Activated B cell treated with CpG ODN at 0.5 μM for 24 hours (primary cell): ENCODE measurements at regions not wholly inside any gene's neighbourhood (a gene's known extent, or its start where the extent isn't known, plus 50 kb on each side); places are given as distances from the start of the nearest gene placed in this dataset.

Experiments
- ATAC-seq: fragments of 200-7000 bp; cut with Tn5 transposase; one replicate; pipeline ENCODE4 v1.10.0; 2021; ENCODE audit warnings: low read depth, mild to moderate bottlenecking, moderate library complexity
- CTCF ChIA-PET: fragments of 350-600 bp; sonication (Branson Sonifier 250); formaldehyde crosslinking; loops from one replicate; lab custom pipeline; 2021; ENCODE audit warnings: antibody characterized with exemption; lab: Charles Lee
- POLR2A ChIA-PET: fragments of 350-600 bp; sonication (Branson Sonifier 250); formaldehyde crosslinking; loops from one replicate; lab custom pipeline; 2021; ENCODE audit warnings: antibody characterized with exemption; lab: Charles Lee
- DNase-seq: peaks from one replicate; pipeline ENCODE4 v3.0.0; 2022
- H3K27ac Mint-ChIP-seq: one replicate; pipeline ENCODE4 v1.8.0; 2020; ENCODE audit warnings: mixed read lengths
- H3K27me3 Mint-ChIP-seq: one replicate; pipeline ENCODE4 v1.8.0; 2021; ENCODE audit warnings: mixed read lengths
- H3K36me3 Mint-ChIP-seq: one replicate; pipeline ENCODE4 v1.8.0; 2021; ENCODE audit warnings: low read depth, mixed read lengths
- H3K4me1 Mint-ChIP-seq: one replicate; pipeline ENCODE4 v1.8.0; 2021; ENCODE audit warnings: mixed read lengths
- H3K4me3 Mint-ChIP-seq: one replicate; pipeline ENCODE4 v1.8.0; 2020; ENCODE audit warnings: mild to moderate bottlenecking, mixed read lengths
- H3K9me3 Mint-ChIP-seq: one replicate; pipeline ENCODE4 v1.8.0; 2020; ENCODE audit warnings: mixed read lengths
- intact Hi-C: fragments of 100-400 bp; cut with micrococcal nuclease; formaldehyde crosslinking; loops from one replicate; pipeline ENCODE4 v1.15.1; 2024
- TF ChIP-seq, protein P1 (sequence below): fragments of 200-600 bp; IDR thresholded peaks from one replicate; pipeline ENCODE4 v1.8.0; 2022; ENCODE audit warnings: antibody characterized with exemption, mild to moderate bottlenecking

DNA sequence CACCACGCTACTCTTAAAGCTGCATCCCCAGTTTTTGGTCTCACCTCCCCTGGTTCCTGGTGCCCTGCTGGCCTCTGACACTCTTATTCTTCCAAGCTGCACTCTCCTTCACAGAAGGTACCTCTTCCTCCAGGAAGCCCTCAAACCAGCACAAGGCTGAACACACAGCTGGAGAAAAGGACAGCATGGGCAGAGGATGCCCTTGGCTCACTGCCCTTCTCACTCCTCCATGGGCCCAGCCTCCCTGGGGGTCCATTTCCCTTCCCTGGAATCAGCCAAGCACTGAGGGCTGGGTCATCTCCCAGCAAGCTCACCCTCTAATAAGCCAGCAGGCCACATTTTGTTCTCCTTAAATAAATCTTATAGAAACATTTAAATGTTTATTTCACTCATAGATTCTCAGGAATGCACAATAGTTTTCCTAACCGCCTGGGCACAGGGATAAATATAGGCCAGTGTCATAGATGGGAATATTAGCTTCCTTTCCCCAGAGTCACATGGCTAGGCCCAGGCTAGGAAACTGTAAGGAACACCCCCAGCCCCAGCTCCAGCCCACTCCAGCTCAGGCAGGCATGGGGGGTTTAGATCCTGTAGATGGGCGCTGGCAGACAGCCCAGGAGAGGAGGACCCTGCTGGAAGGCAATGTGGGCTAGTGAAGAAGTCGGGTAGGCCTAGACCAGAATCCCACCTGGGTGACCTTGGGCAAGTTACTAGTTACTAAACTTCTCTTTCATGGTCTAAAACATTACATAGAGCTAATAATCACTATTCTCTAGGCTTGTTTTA, 51.5 kb downstream of the IRAG1 start:
- Mint-ChIP-seq H3K27me3 (no peaks in the 10 kb centered on the region), H3K27ac (peak overlapping the region; percentile 96), H3K9me3 (no peaks in the 10 kb centered on the region), H3K36me3 (peaks cover under 1% of the 10 kb centered on the region), H3K4me3 (peak overlapping the region; percentile 62), H3K4me1 (peaks cover 82% of the 10 kb centered on the region)
- ChIA-PET CTCF (interaction anchor here (0.8 to 2.8 kb wide), 2 partner anchors 14 to 101 kb away, joined by 3 to 11 read pairs; partner anchors contain the start of gene RNF141), POLR2A (interaction anchor here (0.6 to 3.5 kb wide), 16 partner anchors 10 to 1182 kb away, joined by 3 to 20 read pairs (median 4); partner anchors contain the start of genes RNF141 and ZNF143)
- no peak for DNase-seq
- TF ChIP-seq, protein P1, sequence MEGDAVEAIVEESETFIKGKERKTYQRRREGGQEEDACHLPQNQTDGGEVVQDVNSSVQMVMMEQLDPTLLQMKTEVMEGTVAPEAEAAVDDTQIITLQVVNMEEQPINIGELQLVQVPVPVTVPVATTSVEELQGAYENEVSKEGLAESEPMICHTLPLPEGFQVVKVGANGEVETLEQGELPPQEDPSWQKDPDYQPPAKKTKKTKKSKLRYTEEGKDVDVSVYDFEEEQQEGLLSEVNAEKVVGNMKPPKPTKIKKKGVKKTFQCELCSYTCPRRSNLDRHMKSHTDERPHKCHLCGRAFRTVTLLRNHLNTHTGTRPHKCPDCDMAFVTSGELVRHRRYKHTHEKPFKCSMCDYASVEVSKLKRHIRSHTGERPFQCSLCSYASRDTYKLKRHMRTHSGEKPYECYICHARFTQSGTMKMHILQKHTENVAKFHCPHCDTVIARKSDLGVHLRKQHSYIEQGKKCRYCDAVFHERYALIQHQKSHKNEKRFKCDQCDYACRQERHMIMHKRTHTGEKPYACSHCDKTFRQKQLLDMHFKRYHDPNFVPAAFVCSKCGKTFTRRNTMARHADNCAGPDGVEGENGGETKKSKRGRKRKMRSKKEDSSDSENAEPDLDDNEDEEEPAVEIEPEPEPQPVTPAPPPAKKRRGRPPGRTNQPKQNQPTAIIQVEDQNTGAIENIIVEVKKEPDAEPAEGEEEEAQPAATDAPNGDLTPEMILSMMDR: no peak
- peak; percentile 29 for ATAC-seq
- intact Hi-C loops: loop anchor here (1.0 to 2.0 kb wide), 6 partner anchors 12 to 183 kb away; partner anchors contain the start of gene RNF141

DNA sequence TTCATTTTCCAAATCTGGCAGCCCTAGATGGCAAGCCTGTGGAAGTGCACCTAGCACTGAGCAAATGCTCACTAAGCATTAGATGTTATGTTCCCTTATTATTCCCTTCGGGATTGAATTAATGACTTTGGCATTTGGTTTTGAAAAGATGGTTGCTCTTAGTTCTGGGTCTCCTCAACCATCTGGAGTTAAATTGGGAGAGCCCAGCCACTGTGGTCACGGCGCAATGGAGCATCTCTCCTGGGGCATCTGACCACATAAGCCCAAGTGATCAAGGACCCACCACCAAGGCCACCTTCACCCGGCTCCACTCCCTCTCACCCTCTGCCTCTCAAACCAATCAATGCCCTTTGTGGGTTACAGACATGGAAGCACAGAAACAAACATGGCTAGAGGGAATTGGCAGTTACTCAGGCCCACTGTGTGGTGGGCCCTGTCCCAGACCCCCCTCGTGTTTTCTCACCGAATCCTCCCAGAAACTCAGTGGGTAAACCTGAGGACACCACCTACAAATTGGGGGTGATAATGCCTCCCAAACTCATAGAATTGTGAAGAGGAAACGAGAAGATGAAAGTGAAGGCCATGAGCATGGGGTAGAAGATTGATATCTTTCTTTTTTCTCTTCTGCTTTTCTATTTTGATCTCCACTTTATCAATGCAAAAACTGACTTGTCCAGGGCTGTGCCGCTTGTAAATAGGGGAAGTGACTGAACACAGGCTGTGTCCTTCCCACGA, 52.2 kb downstream of the IRAG1 start:
- peak overlapping the region; percentile 96 for H3K27ac Mint-ChIP-seq
- CTCF ChIA-PET: interaction anchor here (0.8 to 2.8 kb wide), 4 partner anchors 13 to 100 kb away, joined by 3 to 11 read pairs (median 6); partner anchors contain the start of gene RNF141

DNA sequence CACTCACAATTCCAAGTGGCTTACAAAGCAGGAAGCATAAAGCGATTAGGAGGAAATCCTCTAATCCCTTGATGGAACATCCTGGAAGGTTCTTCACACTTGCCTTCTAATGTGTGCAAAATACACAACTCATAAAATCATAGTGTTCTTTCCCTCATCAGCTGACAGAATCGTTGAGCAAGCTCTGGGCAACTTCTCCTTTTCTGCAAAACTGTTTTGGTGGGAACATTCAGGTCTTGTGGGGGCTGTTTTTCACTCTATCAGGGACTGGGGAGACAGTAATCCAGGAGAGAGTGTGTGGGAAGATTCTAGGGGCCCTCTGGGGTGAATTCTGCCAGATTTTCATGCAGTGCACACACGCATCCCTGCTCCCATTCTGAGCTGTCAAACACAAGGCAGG, 53.2 kb downstream of the IRAG1 start:
- intact Hi-C loops: loop anchor here (2.0 kb wide), 2 partner anchors 18 to 76 kb away; no protein-coding TSS in a partner anchor
- H3K4me3 Mint-ChIP-seq: no peak overlapping the region
- DNase-seq: no peak
- peaks cover 78% of the 10 kb centered on the region for H3K4me1 Mint-ChIP-seq
- ChIA-PET POLR2A (interaction anchor here (0.9 to 3.5 kb wide), 8 partner anchors 10 to 189 kb away, joined by 3 to 20 read pairs (median 4); partner anchors contain the start of genes EIF4G2 and RNF141), CTCF (interaction anchor here (0.8 to 1.6 kb wide), 3 partner anchors 13 to 99 kb away, joined by 3 to 7 read pairs (median 6); partner anchors contain the start of gene RNF141)
- TF ChIP-seq, protein P1: no peak
- H3K27ac Mint-ChIP-seq: peak overlapping the region; percentile 96
- no peaks in the 10 kb centered on the region for H3K27me3 Mint-ChIP-seq
- H3K9me3 Mint-ChIP-seq: no peaks in the 10 kb centered on the region
- ATAC-seq: no peak
- no peaks in the 10 kb centered on the region for H3K36me3 Mint-ChIP-seq

More for the DNA sequence above, 52.2 kb downstream of the IRAG1 start:
- Mint-ChIP-seq H3K36me3 (no peaks in the 10 kb centered on the region), H3K4me3 (peak overlapping the region; percentile 62), H3K27me3 (no peaks in the 10 kb centered on the region), H3K4me1 (peaks cover 83% of the 10 kb centered on the region), H3K9me3 (no peaks in the 10 kb centered on the region)
- DNase-seq (no peak), ATAC-seq (peak; percentile 84)
- TF ChIP-seq, protein P1: no peak
- intact Hi-C loops: loop anchor here (1.0 to 2.0 kb wide), 6 partner anchors 13 to 182 kb away; partner anchors contain the start of gene RNF141
- POLR2A ChIA-PET: interaction anchor here (0.6 to 3.5 kb wide), 20 partner anchors 11 to 1181 kb away, joined by 3 to 20 read pairs (median 4); partner anchors contain the start of genes AMPD3, EIF4G2, RNF141 and ZNF143

DNA sequence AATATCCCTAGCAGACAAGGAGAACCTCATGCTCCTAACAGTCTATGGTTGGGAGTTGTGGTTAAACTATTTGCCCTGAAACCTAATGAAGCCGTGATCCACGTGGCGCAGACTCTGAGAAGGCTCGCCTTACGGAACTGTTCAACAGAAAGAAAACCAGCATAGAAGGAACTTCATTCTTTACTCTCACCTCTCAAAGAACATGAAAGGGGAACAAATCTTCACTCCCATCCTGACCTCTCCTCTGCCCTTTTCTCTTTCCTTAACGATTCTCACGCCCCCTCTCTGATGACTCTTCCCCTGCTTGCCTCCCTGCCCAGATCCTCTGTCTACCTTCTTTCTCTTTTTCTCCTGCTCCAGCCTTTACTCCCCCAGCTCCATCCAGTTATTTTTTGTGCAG, 54.2 kb downstream of the IRAG1 start:
- ATAC-seq (no peak), DNase-seq (no peak)
- POLR2A ChIA-PET: interaction anchor here (1.2 to 3.5 kb wide), 3 partner anchors 9 to 99 kb away, joined by 4 to 20 read pairs (median 6); partner anchors contain the start of gene RNF141
- H3K27me3 Mint-ChIP-seq: no peaks in the 10 kb centered on the region
- no peaks in the 10 kb centered on the region for H3K36me3 Mint-ChIP-seq
- intact Hi-C loops: no loop called here
- H3K9me3 Mint-ChIP-seq: no peaks in the 10 kb centered on the region
- TF ChIP-seq, protein P1: no peak
- peak overlapping the region; percentile 96 for H3K27ac Mint-ChIP-seq
- CTCF ChIA-PET: interaction anchor here (1.2 to 1.6 kb wide), 2 partner anchors 14 to 98 kb away, joined by 4 to 7 read pairs; partner anchors contain the start of gene RNF141
- H3K4me3 Mint-ChIP-seq: peak overlapping the region; percentile 39
- H3K4me1 Mint-ChIP-seq: peaks cover 73% of the 10 kb centered on the region
